ENCODE measurements at regions not wholly inside any gene's neighbourhood (a gene's known extent, or its start where the extent isn't known, plus 50 kb on each side); places are given as distances from the start of the nearest gene placed in this dataset.
"Not testable (repeated sequence)": the region's sequence is repeated elsewhere in the genome, so short reads cannot be mapped to it uniquely, and the experiment has no call there.

DNA sequence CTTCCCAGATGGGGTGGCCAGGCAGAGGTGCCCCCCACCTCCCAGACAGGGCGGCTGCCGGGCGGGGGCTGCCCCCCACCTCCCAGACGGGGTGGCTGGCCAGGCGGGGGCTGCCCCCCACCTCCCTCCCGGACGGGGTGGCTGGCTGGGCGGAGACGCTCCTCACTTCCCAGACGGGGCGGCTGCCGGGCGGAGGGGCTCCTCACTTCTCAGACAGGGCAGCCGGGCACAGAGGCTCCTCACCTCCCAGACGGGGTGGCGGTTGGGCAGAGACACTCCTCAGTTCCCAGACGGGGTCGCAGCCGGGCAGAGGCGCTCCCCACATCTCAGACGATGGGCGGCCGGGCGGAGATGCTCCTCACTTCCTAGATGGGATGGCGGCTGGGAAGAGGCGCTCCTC lies 76.4 kb upstream of the AADAT start:
- 91 to 93% methylated on average over 22 to 26 of the region's 26 CpGs for WGBS, 2 donors
- H3K27ac ChIP-seq (ENCODE audit: low read depth in 1 of 2, low read length in 2 of 2); H3K27me3 ChIP-seq (ENCODE audit: control insufficient read depth in 1 of 2, insufficient read depth in 2 of 2, low read length in 1 of 2); H3K36me3 ChIP-seq (ENCODE audit: control insufficient read depth in 1 of 2, insufficient read depth in 2 of 2, low read length in 1 of 2); ATAC-seq (ENCODE audit: low FRiP score); intact Hi-C loops (cut with DNase I); H3K4me3 ChIP-seq (ENCODE audit: low read length in 2 of 2); H3K4me1 ChIP-seq (ENCODE audit: control insufficient read depth in 1 of 2, insufficient read depth in 2 of 2, low read length in 2 of 2); H3K9me3 ChIP-seq (ENCODE audit: control insufficient read depth, low read length): not testable (repeated sequence)
- peak in 1 of 2 donors; percentile 57 for DNase-seq

DNA sequence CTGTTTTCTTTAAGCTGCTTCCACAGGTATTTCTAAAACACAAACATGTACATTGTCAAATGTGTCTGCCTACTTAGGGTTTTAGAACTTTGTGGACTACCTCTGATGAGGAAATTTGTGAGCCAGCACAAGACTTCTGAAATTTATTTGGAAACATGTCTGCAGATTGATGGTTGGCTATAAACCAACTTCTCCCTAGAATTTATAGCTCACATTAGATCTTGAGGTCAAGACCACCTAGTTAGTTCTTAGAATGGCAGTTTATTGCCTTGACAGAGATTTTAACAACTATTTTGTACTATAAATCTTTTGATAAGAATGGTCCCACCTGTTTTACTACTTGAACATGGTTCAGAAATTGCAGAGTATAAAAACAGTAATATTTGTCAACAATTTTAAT lies 72.7 kb upstream of the AADAT start:
- Histone ChIP-seq H3K27ac (ENCODE audit: low read depth in 1 of 2, low read length in 2 of 2) (no peak overlapping the region), H3K9me3 (ENCODE audit: control insufficient read depth, low read length) (peaks cover 1% of the 10 kb centered on the region), H3K4me3 (ENCODE audit: low read length in 2 of 2) (no peak overlapping the region), H3K27me3 (ENCODE audit: control insufficient read depth in 1 of 2, insufficient read depth in 2 of 2, low read length in 1 of 2) (no peaks in the 10 kb centered on the region), H3K4me1 (ENCODE audit: control insufficient read depth in 1 of 2, insufficient read depth in 2 of 2, low read length in 2 of 2) (no peaks in the 10 kb centered on the region), H3K36me3 (ENCODE audit: control insufficient read depth in 1 of 2, insufficient read depth in 2 of 2, low read length in 1 of 2) (no peaks in the 10 kb centered on the region)
- DNase-seq (no peak), ATAC-seq (ENCODE audit: low FRiP score) (no peak)
- intact Hi-C loops (cut with DNase I), result no loop called here

DNA sequence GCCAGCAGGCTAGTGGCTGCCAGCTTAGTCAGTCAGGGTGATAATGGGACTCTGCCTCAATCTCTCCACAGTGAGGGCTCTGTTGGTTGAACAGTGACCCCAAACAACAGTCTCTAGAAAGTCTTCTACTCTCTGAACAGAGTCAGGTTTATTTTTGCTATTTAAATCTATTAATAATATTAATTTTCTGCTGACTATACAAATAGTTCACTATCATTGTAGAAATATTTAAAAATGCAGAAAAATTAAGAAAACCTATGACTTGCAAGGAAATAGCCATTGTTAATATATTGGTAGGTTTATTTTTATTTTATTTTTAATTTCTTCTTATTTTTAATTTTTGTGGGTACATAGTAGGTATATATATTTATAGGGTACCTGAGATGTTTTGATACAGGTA lies 67.9 kb upstream of the AADAT start:
- intact Hi-C loops (cut with DNase I), result no loop called here
- Histone ChIP-seq H3K27ac (ENCODE audit: low read depth in 1 of 2, low read length in 2 of 2) (no peak overlapping the region), H3K36me3 (ENCODE audit: control insufficient read depth in 1 of 2, insufficient read depth in 2 of 2, low read length in 1 of 2) (no peaks in the 10 kb centered on the region), H3K4me3 (ENCODE audit: low read length in 2 of 2) (no peak overlapping the region), H3K9me3 (ENCODE audit: control insufficient read depth, low read length) (peaks cover 1% of the 10 kb centered on the region), H3K4me1 (ENCODE audit: control insufficient read depth in 1 of 2, insufficient read depth in 2 of 2, low read length in 2 of 2) (no peaks in the 10 kb centered on the region), H3K27me3 (ENCODE audit: control insufficient read depth in 1 of 2, insufficient read depth in 2 of 2, low read length in 1 of 2) (peaks cover 0 to 2% of the 10 kb centered on the region in 2 donors)
- ATAC-seq (ENCODE audit: low FRiP score) (no peak), DNase-seq (no peak)

DNA sequence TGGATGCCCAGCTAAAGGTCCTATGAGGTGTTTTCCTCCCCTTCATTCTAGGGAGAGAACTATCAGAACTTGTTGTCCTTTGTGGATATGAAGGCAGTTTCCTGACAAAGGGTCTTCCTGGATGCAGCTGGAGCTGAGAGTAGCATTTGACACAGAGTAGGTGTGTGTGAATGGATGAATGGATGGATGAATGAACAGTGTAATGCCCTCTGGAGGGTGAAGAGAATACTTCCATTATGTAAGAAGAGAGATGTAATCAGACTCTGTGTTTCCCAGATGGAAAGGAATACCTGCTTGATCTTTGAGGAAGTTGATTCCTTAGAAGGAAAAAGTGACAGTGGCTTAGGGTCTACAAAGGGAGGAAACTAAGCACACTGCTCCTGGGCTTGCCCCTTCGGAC lies 55.4 kb upstream of the AADAT start:
- no peaks in the 10 kb centered on the region for H3K4me1 ChIP-seq (ENCODE audit: control insufficient read depth in 1 of 2, insufficient read depth in 2 of 2, low read length in 2 of 2)
- no peak overlapping the region for H3K4me3 ChIP-seq (ENCODE audit: low read length in 2 of 2)
- H3K27ac ChIP-seq (ENCODE audit: low read depth in 1 of 2, low read length in 2 of 2), result no peak overlapping the region
- intact Hi-C loops (cut with DNase I), result no loop called here
- no peak for ATAC-seq (ENCODE audit: low FRiP score)
- no peaks in the 10 kb centered on the region for H3K9me3 ChIP-seq (ENCODE audit: control insufficient read depth, low read length)
- no peak for DNase-seq
- WGBS, 2 donors, result 55 to 79% methylated on average over 1 of the region's 1 CpG
- no peaks in the 10 kb centered on the region for H3K27me3 ChIP-seq (ENCODE audit: control insufficient read depth in 1 of 2, insufficient read depth in 2 of 2, low read length in 1 of 2)
- no peaks in the 10 kb centered on the region for H3K36me3 ChIP-seq (ENCODE audit: control insufficient read depth in 1 of 2, insufficient read depth in 2 of 2, low read length in 1 of 2)

DNA sequence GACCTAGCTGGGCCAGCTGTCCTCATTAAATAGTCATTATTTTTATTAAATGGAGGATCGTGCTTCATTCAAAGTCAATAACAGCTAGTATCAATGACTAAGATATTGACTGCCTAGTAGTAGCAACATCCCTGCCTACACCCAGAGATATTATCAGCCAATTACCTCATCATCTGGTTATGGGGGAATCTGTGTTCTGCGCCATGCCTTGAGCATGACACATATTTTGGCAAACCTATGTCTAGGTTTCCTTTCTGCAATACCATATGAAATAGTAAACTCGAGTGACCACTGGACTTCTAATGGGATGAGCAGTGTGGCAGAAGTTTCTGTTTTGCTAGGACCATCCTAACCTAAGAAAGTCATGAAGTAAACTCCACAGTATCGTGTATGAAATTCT lies 50.0 kb upstream of the AADAT start:
- no peaks in the 10 kb centered on the region for H3K36me3 ChIP-seq (ENCODE audit: control insufficient read depth in 1 of 2, insufficient read depth in 2 of 2, low read length in 1 of 2)
- H3K4me1 ChIP-seq (ENCODE audit: control insufficient read depth in 1 of 2, insufficient read depth in 2 of 2, low read length in 2 of 2), result no peaks in the 10 kb centered on the region
- H3K4me3 ChIP-seq (ENCODE audit: low read length in 2 of 2), result no peak overlapping the region
- ATAC-seq (ENCODE audit: low FRiP score) (no peak), DNase-seq (no peak)
- 84 to 89% methylated on average over 4 of the region's 4 CpGs for WGBS, 2 donors
- H3K27ac ChIP-seq (ENCODE audit: low read depth in 1 of 2, low read length in 2 of 2), result no peak overlapping the region
- no peaks in the 10 kb centered on the region for H3K9me3 ChIP-seq (ENCODE audit: control insufficient read depth, low read length)
- intact Hi-C loops (cut with DNase I), result loop anchor here (2.0 to 10.0 kb wide), 2 partner anchors 119 to 715 kb away; no protein-coding TSS in a partner anchor
- H3K27me3 ChIP-seq (ENCODE audit: control insufficient read depth in 1 of 2, insufficient read depth in 2 of 2, low read length in 1 of 2), result peaks cover 0 to 2% of the 10 kb centered on the region in 2 donors

Small RNAs in the stretch of these regions (microRNA-seq; reads per million reads assigned to microRNA genes)
- gene MIR6082, result 0 reads per million in 2 donors
